GM12891 (cell line): ENCODE measurements at regions not wholly inside any gene's neighbourhood (a gene's known extent, or its start where the extent isn't known, plus 50 kb on each side); places are given as distances from the start of the nearest gene placed in this dataset.

ENCODE experiments used
- PAX5 ChIP-seq: IDR thresholded peaks from 2 replicates; pipeline ENCODE4 v1.6.1; 2011; ENCODE audit warnings: low read length, moderate library complexity, mild to moderate bottlenecking; ENCODE audit not compliant: insufficient read depth, severe bottlenecking
- POLR2A ChIP-seq: IDR thresholded peaks from 2 replicates; pipeline ENCODE4 v1.6.1; 2011; ENCODE audit warnings: low read depth, low read length, control low read depth
- POLR2AphosphoS5 ChIP-seq: IDR thresholded peaks from 2 replicates; pipeline ENCODE4 v1.6.1; 2011; ENCODE audit warnings: low read depth, low read length, control low read depth
- POU2F2 ChIP-seq: IDR thresholded peaks from 2 replicates; pipeline ENCODE4 v1.6.1; 2011; ENCODE audit warnings: low read depth, mild to moderate bottlenecking, control low read depth, low read length, moderate library complexity
- SPI1 ChIP-seq: IDR thresholded peaks from 2 replicates; pipeline ENCODE4 v1.6.1; 2011; ENCODE audit warnings: low read depth, low read length, control low read depth
- TAF1 ChIP-seq: IDR thresholded peaks from 2 replicates; pipeline ENCODE4 v1.6.1; 2011; ENCODE audit warnings: low read depth, low read length, control low read depth

DNA sequence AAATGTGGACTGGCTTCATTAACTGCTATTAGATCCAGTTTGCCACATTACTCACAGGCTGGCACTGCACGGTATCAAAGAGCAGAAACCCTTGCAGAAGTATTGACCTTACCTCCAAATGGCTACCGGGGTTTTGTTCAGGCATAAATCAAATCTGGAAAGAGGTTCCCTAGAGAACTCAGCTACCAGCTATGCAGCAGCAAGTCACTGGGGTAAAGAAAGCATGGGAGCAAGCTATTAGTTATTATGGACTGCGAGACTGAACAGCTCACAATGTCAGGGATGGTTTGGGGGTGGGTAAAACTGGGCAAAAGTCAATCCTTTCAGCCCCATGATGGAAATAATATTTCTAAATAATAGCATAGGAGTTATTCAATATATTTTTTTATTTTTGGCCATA lies 128.1 kb downstream of the FANCF start:
- TF ChIP-seq POLR2AphosphoS5 (no peak), TAF1 (no peak), POLR2A (no peak), POU2F2 (no peak), SPI1 (no peak), PAX5 (no peak)
